Suprapubic skin (tissue), 4 donors: ENCODE measurements at regions not wholly inside any gene's neighbourhood (a gene's known extent, or its start where the extent isn't known, plus 50 kb on each side); places are given as distances from the start of the nearest gene placed in this dataset.

Experiments
- DNase-seq, 2 donors: peaks; one replicate each; pipeline ENCODE4 v3.0.0-alpha.2; 2019; ENCODE audit warnings: low spot score in 2 of 2
- H3K27ac ChIP-seq: fragments of 200-600 bp; sonication (generic); one replicate; pipeline ENCODE4 v1.5.1; 2019
- H3K27me3 ChIP-seq: fragments of 200-600 bp; sonication (generic); one replicate; pipeline ENCODE4 v1.5.1; 2019
- H3K36me3 ChIP-seq: fragments of 200-600 bp; sonication (generic); one replicate; pipeline ENCODE4 v1.5.1; 2019
- H3K4me1 ChIP-seq: fragments of 200-600 bp; sonication (generic); one replicate; pipeline ENCODE4 v1.5.1; 2019
- H3K4me3 ChIP-seq: fragments of 200-600 bp; sonication (generic); one replicate; pipeline ENCODE4 v1.5.1; 2019; ENCODE audit warnings: mild to moderate bottlenecking
- H3K9me3 ChIP-seq: fragments of 200-600 bp; sonication (generic); one replicate; pipeline ENCODE4 v1.5.1; 2019
- EP300 ChIP-seq: sonication (generic); formaldehyde crosslinking; IDR thresholded peaks from one replicate; pipeline ENCODE4 v1.6.1; 2017; ENCODE audit warnings: antibody characterized with exemption
- POLR2A ChIP-seq, 2 donors: fragments of 450-650 bp; IDR thresholded peaks; one replicate each; pipeline ENCODE4 v1.6.1; 2017; ENCODE audit warnings: antibody characterized with exemption in 2 of 2, mild to moderate bottlenecking in 2 of 2, moderate library complexity in 2 of 2
- POLR2AphosphoS5 ChIP-seq, 3 donors: sonication (generic); formaldehyde crosslinking; IDR thresholded peaks; one replicate each; pipeline ENCODE4 v1.6.1; 2017; ENCODE audit warnings: antibody characterized with exemption in 3 of 3
- WGBS: methylation state at CpG from one replicate; pipeline ENCODE4 v1.1.5; 2018; 5-methylcytosine and 5-hydroxymethylcytosine counted together
- TF ChIP-seq, protein P1 (sequence below), 2 donors: fragments of 200-600 bp in 1 of 2; fragments of 450-650 bp in 1 of 2; sonication (generic) in 1 of 2; IDR thresholded peaks; one replicate each; pipeline ENCODE4 v1.5.1; 2016 to 2019; ENCODE audit warnings: antibody characterized with exemption in 2 of 2, mild to moderate bottlenecking in 1 of 2, moderate library complexity in 1 of 2

DNA sequence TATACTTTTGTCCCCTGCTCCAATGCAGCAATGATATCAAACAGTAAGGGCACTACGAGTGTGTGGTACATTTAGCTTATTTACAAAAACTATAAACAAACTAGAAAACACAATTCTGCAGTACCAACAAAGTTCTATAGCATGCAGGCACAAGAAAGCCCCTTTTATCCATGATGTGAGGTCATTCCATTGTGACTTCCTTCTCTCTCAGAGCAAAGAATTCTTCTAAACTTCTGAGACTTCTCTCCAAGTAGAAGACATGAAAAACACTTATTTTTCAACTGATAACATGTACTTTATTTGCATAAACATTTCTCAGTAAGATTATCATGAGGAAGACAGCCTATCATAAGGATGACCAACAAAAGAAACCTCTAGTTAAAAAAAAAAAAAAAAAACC, 569.8 kb downstream of the TLE1 start:
- Histone ChIP-seq H3K36me3 (no peaks in the 10 kb centered on the region), H3K27ac (no peak overlapping the region), H3K27me3 (no peaks in the 10 kb centered on the region), H3K9me3 (no peaks in the 10 kb centered on the region), H3K4me1 (no peaks in the 10 kb centered on the region), H3K4me3 (no peak overlapping the region)
- DNase-seq = no peak
- TF ChIP-seq POLR2A (IDR thresholded peaks at IDR 0.05) = no peak
- TF ChIP-seq POLR2AphosphoS5 (IDR thresholded peaks at IDR 0.05) = no peak
- no peak for TF ChIP-seq EP300
- TF ChIP-seq, protein P1, sequence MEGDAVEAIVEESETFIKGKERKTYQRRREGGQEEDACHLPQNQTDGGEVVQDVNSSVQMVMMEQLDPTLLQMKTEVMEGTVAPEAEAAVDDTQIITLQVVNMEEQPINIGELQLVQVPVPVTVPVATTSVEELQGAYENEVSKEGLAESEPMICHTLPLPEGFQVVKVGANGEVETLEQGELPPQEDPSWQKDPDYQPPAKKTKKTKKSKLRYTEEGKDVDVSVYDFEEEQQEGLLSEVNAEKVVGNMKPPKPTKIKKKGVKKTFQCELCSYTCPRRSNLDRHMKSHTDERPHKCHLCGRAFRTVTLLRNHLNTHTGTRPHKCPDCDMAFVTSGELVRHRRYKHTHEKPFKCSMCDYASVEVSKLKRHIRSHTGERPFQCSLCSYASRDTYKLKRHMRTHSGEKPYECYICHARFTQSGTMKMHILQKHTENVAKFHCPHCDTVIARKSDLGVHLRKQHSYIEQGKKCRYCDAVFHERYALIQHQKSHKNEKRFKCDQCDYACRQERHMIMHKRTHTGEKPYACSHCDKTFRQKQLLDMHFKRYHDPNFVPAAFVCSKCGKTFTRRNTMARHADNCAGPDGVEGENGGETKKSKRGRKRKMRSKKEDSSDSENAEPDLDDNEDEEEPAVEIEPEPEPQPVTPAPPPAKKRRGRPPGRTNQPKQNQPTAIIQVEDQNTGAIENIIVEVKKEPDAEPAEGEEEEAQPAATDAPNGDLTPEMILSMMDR (IDR thresholded peaks at IDR 0.05) = no peak
- WGBS = 90% methylated on average over 1 of the region's 1 CpG

DNA sequence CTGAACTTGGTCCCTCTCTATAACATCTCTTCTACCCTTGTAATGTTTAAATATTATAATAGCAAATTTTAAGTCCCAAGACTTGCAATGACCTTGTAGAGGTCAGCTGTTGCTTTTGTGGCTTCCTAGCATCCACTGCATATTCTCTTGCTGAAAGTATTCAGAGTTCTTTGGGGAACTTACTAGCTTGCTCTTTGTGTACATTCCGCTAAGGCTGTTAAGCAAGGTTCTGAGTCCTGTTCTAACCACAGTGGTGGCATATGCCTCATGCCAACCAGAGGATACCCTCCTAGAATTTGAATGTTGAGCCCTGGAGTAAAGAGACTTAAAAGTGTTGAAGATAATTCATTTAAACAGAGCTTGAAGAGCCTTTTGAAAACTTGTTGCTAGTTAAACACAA, 570.9 kb downstream of the TLE1 start:
- H3K9me3 ChIP-seq = no peaks in the 10 kb centered on the region
- H3K4me1 ChIP-seq = no peaks in the 10 kb centered on the region
- H3K4me3 ChIP-seq = no peak overlapping the region
- H3K27ac ChIP-seq = no peak overlapping the region
- no peak for DNase-seq
- TF ChIP-seq EP300 = no peak
- no peak for TF ChIP-seq POLR2A (IDR thresholded peaks at IDR 0.05)
- TF ChIP-seq, protein P1 (IDR thresholded peaks at IDR 0.05) = no peak
- no peak for TF ChIP-seq POLR2AphosphoS5 (IDR thresholded peaks at IDR 0.05)
- H3K27me3 ChIP-seq = no peaks in the 10 kb centered on the region
- no peaks in the 10 kb centered on the region for H3K36me3 ChIP-seq
- WGBS = 88% methylated on average over 1 of the region's 1 CpG

DNA sequence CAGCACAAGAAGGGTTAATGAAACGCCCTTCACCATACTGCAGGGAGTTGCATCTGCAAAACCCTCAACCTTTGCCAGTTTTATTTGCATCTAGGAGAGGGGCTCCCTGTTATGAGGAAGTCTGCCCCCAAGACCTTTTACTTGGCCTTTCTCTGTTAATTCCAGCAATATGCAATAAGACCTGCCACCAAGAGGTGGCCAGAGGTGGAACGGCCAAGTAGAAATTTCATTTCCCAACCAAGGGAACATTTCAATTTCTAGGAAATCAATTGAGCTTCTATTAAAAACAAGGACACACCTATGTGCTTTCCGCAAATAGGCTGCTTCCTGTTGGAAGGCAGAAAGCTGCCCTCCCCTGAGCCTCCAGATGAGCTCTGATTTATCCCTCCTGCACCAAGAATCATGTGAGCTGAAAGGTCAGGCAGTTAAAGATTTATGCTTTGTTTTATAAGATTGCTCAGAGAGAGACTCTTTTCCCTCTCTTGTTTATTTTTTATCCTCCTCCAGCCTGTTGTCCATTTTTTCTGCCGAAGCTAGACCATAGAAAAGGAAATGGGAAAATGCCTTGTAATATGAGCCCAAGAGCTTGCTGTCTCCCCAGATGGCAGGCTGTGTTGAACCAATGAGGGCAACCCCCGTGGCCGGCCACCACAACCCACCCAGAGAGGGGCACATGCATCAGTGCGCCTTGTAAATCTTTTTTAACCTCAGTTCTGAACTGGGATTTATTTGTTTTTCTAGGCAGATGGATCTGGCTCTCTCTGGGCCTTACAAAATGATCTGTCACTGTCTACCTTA, 572.8 kb downstream of the TLE1 start:
- TF ChIP-seq EP300 = no peak
- TF ChIP-seq POLR2A (IDR thresholded peaks at IDR 0.05) = no peak
- no peak for TF ChIP-seq POLR2AphosphoS5 (IDR thresholded peaks at IDR 0.05)
- TF ChIP-seq, protein P1 (IDR thresholded peaks at IDR 0.05) = no peak
- Histone ChIP-seq H3K36me3 (no peaks in the 10 kb centered on the region), H3K4me1 (peaks cover 3% of the 10 kb centered on the region), H3K4me3 (no peak overlapping the region), H3K9me3 (no peaks in the 10 kb centered on the region), H3K27ac (no peak overlapping the region), H3K27me3 (no peaks in the 10 kb centered on the region)
- WGBS = 65% methylated on average over 7 of the region's 7 CpGs
- no peak for DNase-seq

DNA sequence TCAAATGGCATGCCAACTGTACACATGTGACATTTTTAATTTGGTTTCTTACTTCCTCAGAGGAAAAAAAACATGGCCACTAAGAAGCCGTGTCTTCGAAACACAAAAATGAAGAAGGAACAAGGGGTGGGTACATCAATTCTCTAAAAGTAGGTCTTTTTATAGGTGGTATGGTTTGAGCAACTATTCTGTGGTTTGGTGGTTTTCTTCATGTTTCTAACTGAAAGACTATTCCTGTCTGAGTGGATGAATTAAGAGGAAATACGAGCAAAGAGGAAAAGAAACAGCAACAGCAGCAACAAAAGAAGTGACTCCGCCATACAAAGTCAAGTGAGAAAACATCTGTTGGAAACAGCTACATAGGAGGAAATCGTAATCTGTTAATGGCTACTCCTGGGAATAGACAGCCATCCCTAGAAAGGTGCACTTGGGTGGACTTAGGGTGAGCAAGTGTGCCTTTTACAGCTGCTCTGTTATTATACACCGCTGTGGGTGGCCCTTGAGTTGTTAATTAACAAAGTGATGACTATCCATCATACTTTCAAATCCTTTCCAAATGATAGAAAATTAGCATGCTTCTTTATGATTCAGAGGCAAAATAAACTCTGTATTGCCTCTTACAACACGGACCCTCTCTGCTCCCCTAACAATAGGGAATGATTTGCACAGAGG, 575.8 kb downstream of the TLE1 start:
- Histone ChIP-seq H3K27me3 (no peaks in the 10 kb centered on the region), H3K36me3 (no peaks in the 10 kb centered on the region), H3K4me3 (no peak overlapping the region), H3K27ac (no peak overlapping the region), H3K9me3 (no peaks in the 10 kb centered on the region), H3K4me1 (peaks cover 3% of the 10 kb centered on the region)
- TF ChIP-seq POLR2AphosphoS5 (IDR thresholded peaks at IDR 0.05) (no peak), EP300 (no peak), POLR2A (IDR thresholded peaks at IDR 0.05) (no peak)
- TF ChIP-seq, protein P1 (IDR thresholded peaks at IDR 0.05) = no peak
- WGBS = 61% methylated on average over 7 of the region's 7 CpGs
- no peak for DNase-seq
